ENCODE measurements at regions not wholly inside any gene's neighbourhood (a gene's known extent, or its start where the extent isn't known, plus 50 kb on each side); places are given as distances from the start of the nearest gene placed in this dataset.

DNA sequence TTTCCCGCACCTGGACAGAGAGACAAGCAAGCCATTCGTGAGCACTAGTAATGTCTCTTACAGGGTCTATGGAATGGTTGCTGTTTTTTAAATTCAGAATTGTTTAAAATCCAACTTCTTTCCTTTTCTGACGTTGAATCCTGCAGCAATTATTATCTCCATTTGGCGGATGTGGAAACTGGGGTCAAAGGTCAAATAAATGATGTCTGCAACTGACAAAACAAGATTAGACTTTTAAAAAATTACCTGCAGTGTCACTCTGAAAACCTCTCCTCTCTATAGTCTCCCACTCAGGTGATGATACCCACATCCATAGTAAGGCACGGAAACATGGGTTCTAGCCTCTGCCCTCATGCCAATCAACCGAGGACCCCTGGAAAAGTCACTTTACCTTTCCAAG is 142.7 kb upstream of the SMIM23 start:
- Histone ChIP-seq H3K27ac (ENCODE audit: low read depth, low read length) (no peak overlapping the region), H4K20me1 (ENCODE audit: insufficient read depth, low read length) (peaks cover 3% of the 10 kb centered on the region), H3K36me3 (ENCODE audit: insufficient read depth, low read length) (no peaks in the 10 kb centered on the region), H3K9me3 (ENCODE audit: low read depth, low read length) (no peaks in the 10 kb centered on the region), H3K4me3 (ENCODE audit: insufficient read depth, low read length) (no peak overlapping the region), H3K4me2 (ENCODE audit: insufficient read depth, low read length) (no peak overlapping the region), H3K79me2 (ENCODE audit: insufficient read depth, low read length) (no peaks in the 10 kb centered on the region), H3K27me3 (ENCODE audit: insufficient read depth, low read length) (peaks cover 15% of the 10 kb centered on the region), H2AFZ (ENCODE audit: low read length) (no peak overlapping the region), H3K4me1 (ENCODE audit: insufficient read depth, low read length) (peaks cover 12% of the 10 kb centered on the region)
- TF ChIP-seq, protein P1, sequence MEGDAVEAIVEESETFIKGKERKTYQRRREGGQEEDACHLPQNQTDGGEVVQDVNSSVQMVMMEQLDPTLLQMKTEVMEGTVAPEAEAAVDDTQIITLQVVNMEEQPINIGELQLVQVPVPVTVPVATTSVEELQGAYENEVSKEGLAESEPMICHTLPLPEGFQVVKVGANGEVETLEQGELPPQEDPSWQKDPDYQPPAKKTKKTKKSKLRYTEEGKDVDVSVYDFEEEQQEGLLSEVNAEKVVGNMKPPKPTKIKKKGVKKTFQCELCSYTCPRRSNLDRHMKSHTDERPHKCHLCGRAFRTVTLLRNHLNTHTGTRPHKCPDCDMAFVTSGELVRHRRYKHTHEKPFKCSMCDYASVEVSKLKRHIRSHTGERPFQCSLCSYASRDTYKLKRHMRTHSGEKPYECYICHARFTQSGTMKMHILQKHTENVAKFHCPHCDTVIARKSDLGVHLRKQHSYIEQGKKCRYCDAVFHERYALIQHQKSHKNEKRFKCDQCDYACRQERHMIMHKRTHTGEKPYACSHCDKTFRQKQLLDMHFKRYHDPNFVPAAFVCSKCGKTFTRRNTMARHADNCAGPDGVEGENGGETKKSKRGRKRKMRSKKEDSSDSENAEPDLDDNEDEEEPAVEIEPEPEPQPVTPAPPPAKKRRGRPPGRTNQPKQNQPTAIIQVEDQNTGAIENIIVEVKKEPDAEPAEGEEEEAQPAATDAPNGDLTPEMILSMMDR (IDR thresholded peaks at IDR 0.05; ENCODE audit: extremely low read depth, low read depth, low read length): no peak
- no peak for DNase-seq (ENCODE audit: insufficient read length, low spot score, missing footprints)

DNA sequence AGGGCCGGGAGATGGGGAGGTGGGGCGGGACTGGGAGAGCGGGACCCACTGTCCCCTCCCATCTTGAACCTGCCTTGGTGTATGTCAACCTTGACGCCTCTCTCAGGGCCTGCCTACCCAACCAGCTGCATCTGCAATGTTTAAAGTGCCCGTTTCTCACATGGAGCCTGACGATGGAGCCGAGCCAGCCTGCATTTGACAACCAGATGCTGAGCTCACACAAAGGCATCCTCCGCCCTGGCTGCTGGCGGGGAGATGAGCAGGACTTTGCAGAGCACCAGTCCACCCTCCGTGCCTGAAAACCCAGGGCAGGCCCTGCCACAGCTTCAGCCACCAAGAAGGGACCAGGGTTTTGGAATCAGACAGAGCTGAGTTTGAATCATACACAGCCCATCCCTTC is 141.1 kb upstream of the SMIM23 start:
- H3K4me3 ChIP-seq (ENCODE audit: insufficient read depth, low read length): no peak overlapping the region
- no peak for DNase-seq (ENCODE audit: insufficient read length, low spot score, missing footprints)
- H3K4me1 ChIP-seq (ENCODE audit: insufficient read depth, low read length): peaks cover 16% of the 10 kb centered on the region
- H3K27me3 ChIP-seq (ENCODE audit: insufficient read depth, low read length): peaks cover 10% of the 10 kb centered on the region
- TF ChIP-seq, protein P1 (IDR thresholded peaks at IDR 0.05; ENCODE audit: extremely low read depth, low read depth, low read length): no peak
- no peaks in the 10 kb centered on the region for H4K20me1 ChIP-seq (ENCODE audit: insufficient read depth, low read length)
- no peaks in the 10 kb centered on the region for H3K79me2 ChIP-seq (ENCODE audit: insufficient read depth, low read length)
- H2AFZ ChIP-seq (ENCODE audit: low read length): no peak overlapping the region
- no peaks in the 10 kb centered on the region for H3K36me3 ChIP-seq (ENCODE audit: insufficient read depth, low read length)
- H3K27ac ChIP-seq (ENCODE audit: low read depth, low read length): no peak overlapping the region
- H3K4me2 ChIP-seq (ENCODE audit: insufficient read depth, low read length): no peak overlapping the region
- no peaks in the 10 kb centered on the region for H3K9me3 ChIP-seq (ENCODE audit: low read depth, low read length)

DNA sequence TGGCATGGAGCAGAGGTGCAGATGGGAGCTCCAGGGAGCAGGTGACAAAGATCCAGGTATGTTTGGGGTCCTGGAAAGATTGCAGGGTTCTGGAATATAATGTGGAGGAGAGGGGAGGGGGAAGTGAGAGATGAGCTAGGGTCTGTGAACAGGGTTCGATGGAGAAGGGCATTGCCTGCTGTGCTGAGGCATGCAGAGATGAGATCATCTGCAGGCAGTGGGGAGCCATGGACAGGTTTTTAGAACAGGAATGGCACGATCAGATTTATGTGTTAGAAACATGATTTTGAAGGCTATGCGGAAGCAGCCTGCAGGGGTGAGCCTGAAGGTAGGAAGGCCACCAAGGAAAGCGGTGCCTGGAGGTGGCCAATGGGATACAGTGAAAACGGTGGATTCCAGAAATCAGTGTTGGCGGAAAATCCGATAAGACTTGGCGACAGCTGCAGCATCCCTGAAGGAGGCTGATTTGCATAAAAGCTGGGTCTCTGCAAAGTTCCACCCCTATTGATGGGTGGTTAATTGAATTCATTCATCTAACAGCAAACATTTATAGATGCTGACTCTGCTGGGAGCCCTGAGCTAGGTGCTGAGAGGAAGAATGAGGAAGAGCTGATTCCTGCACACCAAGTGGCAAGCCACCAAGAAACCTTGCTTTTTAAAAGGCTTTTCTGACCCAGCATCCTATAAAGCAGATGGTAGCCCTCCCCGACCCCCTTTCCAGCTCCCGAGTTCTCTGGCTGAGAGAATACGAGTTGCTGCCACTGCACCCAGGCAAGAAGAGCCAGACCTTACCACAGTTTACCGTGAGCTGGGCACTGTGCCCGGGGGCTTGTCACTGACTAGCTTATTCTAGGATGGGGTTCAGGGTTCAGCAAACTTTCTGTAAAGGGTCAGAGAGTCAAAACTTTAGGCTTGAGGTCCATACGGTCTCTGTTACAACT is 139.2 kb upstream of the SMIM23 start:
- TF ChIP-seq, protein P1 (IDR thresholded peaks at IDR 0.05; ENCODE audit: extremely low read depth, low read depth, low read length): no peak

More for the DNA sequence above, 139.2 kb upstream of the SMIM23 start:
- H3K27me3 ChIP-seq (ENCODE audit: insufficient read depth, low read length): peaks cover 8% of the 10 kb centered on the region
- no peak overlapping the region for H3K27ac ChIP-seq (ENCODE audit: low read depth, low read length)
- H3K79me2 ChIP-seq (ENCODE audit: insufficient read depth, low read length): no peaks in the 10 kb centered on the region
- H2AFZ ChIP-seq (ENCODE audit: low read length): no peak overlapping the region
- no peak overlapping the region for H3K4me3 ChIP-seq (ENCODE audit: insufficient read depth, low read length)
- H3K4me2 ChIP-seq (ENCODE audit: insufficient read depth, low read length): no peak overlapping the region
- no peaks in the 10 kb centered on the region for H4K20me1 ChIP-seq (ENCODE audit: insufficient read depth, low read length)
- no peaks in the 10 kb centered on the region for H3K9me3 ChIP-seq (ENCODE audit: low read depth, low read length)
- DNase-seq (ENCODE audit: insufficient read length, low spot score, missing footprints): no peak
- H3K4me1 ChIP-seq (ENCODE audit: insufficient read depth, low read length): peaks cover 13% of the 10 kb centered on the region
- H3K36me3 ChIP-seq (ENCODE audit: insufficient read depth, low read length): no peaks in the 10 kb centered on the region
